ENCODE measurements at regions not wholly inside any gene's neighbourhood (a gene's known extent, or its start where the extent isn't known, plus 50 kb on each side); places are given as distances from the start of the nearest gene placed in this dataset.
"Not testable (repeated sequence)": the region's sequence is repeated elsewhere in the genome, so short reads cannot be mapped to it uniquely, and the experiment has no call there.

DNA sequence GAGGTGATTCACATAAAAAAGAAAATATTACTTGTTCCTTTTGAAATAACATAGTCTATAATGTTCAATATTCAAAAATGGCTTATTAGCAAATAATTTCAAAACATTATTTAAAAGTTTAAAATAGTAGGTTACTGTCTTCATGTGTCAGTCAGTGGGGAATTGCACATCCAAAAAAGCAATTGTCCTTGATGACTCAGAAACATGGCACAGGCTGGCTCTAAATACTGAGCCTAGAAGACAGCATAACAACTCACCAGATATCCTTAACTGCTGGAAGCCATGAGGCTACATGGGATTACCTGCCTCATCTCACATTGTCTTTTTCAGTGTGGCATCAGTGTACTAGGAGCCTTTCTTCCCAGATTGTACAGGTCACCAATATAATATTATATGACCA, 439.5 kb upstream of the RGMB start:
- DNase-seq: no peak

DNA sequence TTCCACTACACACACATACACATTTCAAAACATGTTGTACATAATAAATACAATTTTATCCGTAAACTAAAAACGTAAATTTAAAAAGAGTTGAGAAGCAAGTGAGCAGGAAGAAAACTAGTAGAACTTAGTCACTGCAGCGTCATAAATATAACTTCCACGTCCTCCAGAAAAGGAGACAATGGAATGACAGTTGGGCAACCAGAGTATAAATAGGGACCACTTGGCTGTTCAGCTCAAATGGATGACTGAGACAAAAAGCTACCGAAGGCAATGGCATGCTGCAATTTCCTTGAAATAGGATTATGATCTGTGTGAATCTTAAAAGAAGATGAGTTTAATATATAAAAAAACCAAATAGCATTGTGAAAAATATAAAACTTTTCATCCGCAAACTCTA, 438.5 kb upstream of the RGMB start:
- no peak for DNase-seq

DNA sequence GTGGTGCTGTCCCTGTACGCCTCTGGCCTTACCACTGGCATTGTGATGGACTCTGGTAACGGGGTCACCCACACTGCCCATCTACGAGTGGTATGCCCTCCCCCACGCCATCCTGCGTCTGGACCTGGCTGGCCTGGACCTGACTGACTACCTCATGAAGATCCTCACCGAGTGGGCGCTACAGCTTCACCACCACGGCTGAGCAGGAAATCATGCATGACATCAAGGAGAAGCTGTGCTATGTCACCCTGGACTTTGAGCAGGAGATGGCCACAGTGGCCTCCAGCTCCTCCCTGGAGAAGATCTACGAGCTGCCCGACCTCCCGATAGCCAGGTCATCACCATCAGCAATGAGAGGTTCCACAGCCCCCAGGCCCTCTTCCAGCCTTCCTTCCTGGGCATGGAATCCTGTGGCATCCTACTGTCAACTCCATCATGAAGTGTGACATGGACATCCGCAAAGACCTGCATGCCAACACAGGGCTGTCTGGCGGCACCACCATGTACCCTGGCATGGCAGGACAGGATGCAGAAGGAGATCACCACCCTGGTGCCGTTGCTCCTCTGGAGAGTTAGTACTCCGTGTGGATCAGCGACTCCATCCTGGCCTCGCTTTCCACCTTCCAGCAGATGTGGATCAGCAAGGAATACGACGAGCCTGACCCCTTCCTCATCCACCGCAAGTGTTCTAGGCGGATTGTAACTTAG, 434.2 kb upstream of the RGMB start:
- no peak for DNase-seq

DNA sequence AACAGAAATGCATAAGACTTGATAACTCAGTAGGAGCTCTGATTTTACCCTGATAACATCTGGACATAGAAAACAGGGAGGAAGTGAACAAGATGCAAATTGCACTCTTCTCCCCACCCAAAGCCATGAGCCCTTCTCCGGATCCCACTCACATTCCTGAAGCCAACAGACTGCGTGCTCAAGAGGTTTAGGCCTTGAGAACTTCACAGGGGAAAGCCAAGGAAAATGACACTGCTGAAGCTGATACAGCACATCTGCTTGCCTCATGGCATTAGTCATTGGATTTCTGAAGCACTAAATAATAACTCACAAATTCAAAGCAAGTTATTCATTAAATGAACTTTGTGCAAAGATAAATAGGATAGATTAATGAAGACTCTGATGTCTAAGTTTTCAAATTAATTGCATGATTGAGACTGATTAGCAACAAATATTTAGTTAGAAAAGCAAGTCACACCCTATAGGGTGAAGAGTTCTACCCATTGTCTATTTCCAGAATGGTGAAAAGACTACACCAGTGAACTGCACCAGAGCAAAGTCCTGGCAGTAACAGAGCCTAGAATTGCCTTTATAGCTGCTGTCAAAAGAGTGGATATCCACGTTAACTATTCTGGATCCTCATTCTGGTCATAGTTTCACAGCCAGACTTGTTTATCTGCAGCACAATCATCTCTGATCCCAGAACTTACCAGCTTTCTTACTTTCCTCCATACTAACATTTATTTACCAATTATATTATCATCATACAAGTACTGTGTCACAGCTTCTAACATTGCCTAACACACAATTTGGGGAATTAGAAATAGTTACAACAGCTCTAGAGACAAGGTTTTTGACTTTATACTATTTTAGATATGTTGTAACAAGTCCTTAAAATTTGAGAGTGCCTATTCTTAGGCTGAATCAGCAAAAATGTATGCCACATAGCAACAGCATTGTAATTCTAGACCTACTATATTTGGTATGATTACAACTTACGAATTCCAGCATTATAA, 432.1 kb upstream of the RGMB start:
- DNase-seq: no peak

DNA sequence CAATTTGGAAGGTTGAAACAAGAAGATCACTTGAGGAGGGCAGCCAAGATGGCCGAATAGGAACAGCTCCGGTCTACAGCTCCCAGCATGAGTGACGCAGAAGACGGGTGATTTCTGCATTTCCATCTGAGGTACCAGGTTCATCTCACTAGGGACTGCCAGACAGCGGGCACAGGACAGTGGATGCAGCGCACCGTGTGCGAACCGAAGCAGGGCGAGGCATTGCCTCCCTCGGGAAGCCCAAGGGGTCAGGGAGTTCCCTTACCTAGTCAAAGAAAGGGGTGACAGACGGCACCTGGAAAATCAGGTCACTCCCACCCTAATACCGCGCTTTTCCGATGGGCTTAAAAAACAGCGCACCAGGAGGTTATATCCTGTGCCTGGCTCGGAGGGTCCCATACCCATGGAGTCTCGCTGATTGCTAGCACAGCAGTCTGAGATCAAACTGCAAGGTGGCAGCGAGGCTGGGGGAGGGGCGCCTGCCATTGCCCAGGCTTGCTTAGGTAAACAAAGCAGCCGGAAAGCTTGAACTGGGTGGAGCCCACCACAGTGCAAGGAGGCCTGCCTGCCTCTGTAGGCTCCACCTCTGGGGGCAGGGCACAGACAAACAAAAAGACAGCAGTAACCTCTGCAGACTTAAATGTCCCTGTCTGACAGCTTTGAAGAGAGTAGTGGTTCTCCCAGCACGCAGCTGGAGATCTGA, 430.4 kb upstream of the RGMB start:
- not testable (repeated sequence) for DNase-seq

DNA sequence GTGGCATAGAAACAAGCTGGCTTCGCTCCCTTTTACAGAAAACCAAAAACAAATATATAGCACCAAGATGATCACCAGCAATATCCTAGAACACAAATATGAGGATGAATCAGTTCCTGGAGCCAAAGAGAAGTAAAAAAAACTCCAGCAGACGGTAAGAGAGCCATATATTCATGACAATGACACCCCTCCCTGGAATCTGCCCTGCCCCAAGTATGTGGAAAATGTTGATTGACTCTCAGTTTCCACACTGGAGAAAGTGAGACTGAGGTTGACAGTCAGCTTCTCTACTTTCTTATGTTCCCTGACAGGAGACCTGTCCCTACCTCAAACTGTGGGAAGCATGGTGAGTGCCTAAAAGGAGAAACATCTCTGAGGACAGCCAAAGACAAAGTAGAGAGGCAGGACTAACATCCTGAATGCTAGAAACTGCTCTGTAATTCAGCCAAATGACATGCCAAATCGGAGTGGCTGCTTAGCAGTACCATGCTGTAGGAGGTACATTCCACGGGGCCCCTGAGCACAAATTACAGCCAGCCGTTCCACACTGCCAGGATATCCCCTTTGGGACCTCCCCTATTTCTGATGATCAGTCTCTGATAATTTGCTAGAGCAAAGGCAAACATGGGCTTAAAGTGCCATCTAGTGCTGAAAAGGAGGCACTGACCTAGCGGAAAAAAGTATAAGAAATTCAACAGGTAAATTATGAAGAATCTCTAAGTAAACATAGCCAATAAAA, 424.0 kb upstream of the RGMB start:
- DNase-seq: peak; percentile 55

DNA sequence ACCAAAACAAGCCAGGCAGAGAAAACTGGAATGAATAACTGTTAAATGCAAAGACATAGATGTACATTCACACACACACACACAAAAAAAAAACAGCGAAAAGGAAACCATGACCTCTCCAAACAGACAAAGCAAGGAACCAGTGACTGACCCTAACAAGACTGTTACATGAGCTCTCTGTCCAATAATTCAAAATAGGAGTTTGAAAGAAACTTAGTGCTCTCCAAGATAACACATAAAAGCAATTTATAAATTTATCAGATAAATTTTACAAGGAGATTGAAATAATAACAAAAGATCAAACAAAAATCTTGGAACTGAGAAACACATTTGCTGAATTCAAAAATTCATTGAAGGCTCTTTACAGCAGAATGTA, 423.5 kb upstream of the RGMB start:
- no peak for DNase-seq

DNA sequence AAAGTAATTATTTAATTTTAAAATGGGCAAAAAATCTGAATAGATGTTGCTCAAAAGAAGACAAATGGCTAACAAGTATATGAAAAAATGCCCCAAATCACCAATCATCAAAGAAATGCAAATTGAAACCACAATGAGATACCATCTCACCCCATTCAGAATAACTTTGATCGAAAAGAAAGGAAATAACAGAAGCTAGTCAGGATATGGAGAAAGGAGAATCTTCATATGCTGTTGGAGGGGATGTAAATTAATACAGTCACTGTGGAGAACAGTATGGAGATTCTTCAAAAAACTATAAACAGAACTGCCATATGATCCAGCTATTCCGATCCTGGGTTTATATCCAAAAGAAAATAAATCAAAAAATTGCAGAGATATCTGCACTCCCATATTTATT, 418.5 kb upstream of the RGMB start:
- DNase-seq: no peak

DNA sequence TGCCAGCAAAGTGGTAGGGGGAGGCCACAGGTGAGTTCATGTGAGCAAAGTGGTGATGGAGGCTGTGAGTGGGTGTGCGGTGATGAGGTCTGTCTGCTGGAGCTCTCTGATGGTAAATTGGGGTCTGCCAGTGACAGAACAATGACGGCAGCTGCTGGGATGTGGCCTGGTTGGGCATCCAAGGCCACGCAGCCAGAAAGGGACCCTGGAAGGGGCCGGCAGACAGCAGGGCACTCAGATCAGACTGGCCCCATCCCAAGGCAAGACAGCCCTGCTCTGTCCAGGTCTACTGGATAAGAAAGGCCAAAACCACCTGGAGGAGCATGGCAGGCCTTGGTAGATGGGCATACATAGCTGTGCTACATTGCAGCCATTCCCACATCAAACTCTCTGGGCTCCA, 412.9 kb upstream of the RGMB start:
- no peak for DNase-seq

DNA sequence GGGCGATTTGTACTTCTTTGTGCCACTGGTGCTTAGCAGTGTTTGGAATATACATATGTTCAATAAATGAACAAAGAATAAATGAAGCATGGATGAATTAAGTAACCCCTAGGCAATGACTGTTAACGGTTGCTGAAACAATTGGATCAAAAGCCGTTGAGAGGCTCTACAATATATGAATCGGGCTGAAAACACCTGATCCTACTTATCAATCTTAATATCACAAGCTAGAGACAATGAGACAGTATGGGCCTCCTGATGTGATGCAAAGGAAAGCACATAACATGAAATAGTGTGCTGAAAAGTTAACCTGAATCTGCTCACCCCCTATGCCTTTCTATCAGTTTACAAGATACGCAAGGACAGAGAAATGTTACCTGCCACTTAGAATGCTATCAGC, 410.3 kb upstream of the RGMB start:
- DNase-seq: no peak

DNA sequence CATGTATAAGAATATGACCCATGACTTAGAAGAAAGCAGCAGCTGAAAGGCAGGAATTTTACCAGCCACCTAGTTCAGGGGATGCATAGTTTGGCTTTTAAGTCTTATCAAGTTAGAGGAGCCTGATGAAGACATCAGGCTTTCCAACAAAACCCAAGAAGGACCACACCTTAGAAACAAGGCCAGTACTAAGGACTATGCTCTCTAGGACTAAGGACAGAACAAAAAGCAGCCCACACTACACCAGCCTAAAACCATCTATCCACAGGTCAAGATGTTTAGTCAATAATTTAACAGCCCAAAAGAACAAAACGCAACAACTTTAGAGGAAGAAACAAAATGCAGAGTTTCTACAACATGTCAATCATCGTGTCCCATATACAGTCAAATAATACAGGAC, 408.9 kb upstream of the RGMB start:
- no peak for DNase-seq

DNA sequence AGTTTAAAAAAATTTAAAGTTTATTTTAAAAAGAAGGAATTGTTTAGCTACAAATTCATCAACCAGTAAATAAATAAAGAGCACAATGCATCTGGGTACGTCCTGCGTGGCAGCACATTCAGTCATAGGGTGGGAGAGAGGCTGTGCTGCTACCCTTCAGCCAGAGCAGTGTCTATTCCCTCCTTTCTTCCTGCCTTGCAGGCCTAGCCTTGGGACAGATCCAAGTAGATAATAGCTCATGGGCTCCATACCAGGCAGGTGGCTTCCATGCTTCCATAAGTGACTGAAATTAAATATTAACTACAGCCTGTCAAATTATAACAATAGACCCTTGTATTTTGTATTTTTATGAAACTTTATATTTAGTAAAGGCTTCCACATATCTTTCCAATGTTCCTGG, 408.3 kb upstream of the RGMB start:
- DNase-seq: no peak

DNA sequence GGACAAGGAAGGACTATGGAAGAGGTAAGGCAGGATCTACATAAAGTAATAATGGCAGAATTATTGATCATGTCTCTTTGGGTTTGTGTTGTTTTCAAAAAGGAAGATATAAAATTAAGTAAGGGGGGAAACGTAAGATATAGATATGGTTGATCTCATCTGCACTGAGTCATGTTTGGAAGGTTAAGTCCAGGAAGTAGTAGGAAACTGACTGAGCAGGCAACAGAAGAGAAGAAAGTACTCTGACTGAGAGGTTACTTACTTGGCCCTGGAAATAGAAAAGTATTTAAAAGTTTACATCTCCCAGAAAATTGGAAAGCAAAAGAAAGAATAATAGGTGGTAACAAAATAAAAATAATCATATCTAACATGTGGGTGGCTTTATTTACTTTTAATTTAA, 405.3 kb upstream of the RGMB start:
- DNase-seq: no peak

DNA sequence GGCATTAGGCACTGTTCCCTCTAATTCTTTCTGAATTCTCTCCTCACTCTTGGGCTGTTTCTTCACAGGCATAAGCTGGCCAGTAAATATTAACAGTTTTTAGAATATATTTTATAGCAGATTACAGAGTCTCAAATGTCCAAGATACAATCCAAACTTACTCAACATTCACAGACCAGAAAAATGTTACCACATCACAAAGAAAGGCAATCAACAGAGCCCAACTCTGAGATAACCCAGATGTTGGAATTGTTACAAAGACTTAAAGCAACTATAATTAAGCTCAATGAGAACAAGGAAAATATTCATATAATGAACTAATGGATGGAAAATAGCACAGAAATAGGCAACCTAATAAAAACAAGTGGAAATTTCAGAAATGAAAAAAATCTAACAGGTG, 401.1 kb upstream of the RGMB start:
- DNase-seq: no peak

DNA sequence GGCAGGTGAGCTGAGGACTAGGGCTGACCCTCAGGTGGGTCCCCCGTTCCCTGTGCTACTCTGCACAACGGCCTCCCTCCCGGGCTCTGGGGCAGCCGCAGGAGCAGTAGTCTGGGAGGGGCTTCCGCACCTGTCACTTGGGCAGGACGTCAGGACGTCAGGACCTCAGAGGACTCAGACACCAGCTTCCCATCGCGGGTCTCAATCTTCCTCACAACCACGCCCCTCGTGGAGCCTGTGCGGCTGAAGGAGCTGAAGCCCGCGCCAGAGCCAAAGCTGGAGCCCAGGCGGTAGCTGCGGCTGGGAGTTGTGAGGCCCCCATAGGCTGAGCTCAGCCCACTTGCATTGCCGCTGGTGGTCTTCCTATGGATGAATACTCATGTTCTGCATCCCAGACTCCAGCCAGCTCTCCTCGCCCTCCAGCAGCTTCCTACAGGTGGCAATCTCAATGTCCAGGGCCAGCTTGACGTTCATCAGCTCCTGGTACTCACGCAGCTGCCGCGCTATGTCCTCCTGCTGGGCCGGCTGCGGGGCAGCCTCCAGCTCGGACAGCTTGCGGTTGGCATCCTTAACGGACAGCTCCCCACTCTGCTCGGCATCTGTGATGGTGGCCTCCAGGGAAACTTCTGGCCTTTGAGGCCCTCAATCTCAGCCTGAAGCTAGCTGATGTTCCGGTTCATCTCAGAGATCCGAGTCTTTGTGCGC, 381.4 kb upstream of the RGMB start:
- no peak for DNase-seq

DNA sequence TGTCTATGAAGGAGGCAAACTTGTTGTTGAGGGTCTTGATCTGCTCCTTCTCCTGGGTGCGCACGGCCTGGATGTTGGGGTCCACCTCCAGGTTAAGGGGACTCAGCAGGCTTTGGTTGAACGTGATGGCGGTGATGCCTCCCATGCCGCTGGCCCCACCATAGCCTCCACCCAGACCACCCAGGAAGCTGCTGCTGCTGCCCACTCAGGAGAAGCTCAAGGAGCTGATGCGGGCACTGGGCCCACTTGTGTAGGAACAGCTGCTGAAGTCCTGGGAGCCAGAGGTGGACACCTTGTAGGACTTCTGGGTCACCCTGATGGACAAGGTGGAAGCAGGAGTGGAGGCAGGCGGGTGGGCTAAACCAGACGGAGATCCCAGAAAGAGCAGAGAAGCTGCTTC, 380.3 kb upstream of the RGMB start:
- DNase-seq: not testable (repeated sequence)

DNA sequence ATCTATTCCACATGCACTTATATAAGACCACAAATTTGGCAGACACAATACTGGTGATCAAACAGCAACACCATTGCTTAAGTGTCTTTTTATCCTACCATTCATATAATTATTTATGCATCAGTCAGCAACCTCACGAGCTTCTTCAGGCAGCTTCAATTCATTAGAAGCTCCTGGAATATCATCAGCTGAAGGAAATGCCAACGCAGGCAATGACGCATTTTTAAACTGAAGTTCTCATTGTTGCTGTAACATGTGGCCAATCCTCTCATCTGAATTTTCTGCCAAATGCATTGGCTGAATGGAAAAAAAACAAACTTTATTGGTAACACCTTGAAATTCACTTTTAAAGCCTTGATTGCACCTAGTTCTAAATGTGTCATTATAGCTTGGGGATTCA, 376.4 kb upstream of the RGMB start:
- DNase-seq: no peak

DNA sequence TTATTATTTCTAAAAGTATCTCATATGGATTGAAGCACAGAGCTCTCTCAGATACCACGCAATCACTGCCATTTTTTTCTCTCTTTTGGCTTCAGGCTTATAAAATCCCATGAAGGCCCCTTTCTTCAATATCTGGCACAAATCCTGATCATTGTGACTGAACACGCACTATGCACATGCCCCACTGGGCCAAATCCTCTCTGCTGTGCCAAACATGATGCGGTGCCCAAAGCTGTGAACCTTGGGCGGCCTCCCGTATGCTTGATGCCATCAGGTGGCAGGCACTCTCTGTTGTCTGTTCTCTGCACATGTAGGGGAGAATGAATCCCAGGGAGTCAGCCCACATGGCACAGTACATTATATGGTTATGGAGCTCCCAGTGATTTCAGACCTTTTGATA, 375.0 kb upstream of the RGMB start:
- no peak for DNase-seq

DNA sequence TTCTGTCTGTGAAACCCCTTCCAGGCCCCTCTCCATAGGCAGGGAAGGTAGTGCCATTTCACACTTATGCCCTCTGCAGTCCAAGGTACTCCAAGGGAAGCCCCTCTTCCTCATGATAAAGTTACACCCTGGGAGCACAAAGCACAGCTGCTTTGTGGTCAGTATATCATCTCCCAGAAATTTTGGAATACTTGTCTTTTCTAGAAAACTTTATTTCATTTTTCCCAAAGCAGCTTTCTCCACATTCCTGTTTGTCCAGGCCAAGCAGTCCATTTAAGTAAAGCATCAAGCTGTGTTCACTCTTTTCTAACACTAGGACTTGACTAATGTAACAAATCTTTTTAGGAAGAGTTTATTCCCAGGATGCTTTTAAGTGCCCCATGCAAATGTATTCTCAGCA, 371.8 kb upstream of the RGMB start:
- DNase-seq: no peak

DNA sequence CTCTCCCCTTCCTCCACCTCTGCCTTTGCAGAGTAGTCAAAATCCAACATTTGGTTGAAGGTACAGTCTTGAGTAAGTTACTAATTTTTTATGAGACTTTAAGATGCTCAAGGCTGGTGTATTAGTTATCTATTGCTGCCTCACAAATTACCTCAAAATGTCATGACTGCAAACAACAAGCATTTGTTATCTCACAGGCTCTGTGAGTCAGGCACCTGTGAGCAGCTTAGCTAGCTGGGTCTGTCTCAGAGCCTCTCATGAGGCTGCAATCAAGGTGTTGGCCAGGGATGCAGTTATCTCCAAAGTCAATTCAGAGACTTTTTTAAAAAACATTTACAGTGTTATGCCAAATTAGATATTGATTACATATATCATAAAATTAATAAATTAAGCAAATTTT, 371.3 kb upstream of the RGMB start:
- DNase-seq: no peak

DNA sequence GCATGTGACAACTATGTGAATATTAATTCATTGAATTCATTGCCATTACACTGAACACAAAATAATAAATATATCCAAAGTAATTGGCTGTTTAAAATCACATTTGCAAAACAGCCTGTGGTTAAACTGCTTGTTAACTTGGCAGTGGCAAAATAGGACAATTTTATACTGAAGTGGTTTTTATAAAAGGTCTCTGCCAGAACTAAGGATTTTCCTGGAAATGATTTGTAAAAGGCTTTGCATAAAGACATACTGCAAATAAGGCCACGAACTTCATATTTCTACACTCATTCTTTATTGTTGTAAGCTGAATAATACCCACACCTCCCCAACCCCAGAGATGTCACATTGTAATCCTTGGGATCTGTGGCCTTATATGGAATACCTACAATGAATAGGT, 370.3 kb upstream of the RGMB start:
- DNase-seq: no peak

DNA sequence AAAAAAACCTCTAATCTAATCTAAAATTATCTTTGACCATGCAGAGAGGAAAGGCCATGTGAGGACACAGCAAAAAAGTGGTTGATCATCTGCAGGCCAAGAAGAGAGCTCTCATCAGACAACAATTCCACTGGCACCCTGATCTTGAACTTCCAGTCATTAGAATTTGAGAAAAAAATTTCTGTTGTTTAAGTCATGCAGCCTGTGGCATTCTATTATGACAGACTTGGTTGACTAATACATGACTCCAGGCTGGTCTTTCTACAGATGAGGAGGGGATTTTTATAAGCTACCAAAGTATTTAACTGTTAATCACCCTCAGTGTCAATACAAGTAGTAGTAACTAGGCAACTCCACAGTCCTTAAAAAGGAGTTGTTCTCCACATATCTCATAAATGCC, 358.5 kb upstream of the RGMB start:
- no peak for DNase-seq

Data from OCI-M1 (cell line).